SK-N-SH treated with all-trans-retinoic acid at 6 μM for 48 hours (cell line): ENCODE measurements at regions not wholly inside any gene's neighbourhood (a gene's known extent, or its start where the extent isn't known, plus 50 kb on each side); places are given as distances from the start of the nearest gene placed in this dataset.

Experiments
- ARNTL ChIP-seq: fragments of 450-650 bp; formaldehyde crosslinking; IDR thresholded peaks from 2 replicates; pipeline ENCODE4 v1.5.0; 2020; ENCODE audit warnings: low read depth, mild to moderate bottlenecking, moderate library complexity, borderline replicate concordance
- BACH2 ChIP-seq: fragments of 250-450 bp; sonication (Bioruptor Pico); IDR thresholded peaks from 2 replicates; pipeline ENCODE4 v1.9.0; 2021; ENCODE audit warnings: mild to moderate bottlenecking, borderline replicate concordance
- CSDC2 ChIP-seq: fragments of 250-450 bp; sonication (Bioruptor Pico); IDR thresholded peaks from 2 replicates; pipeline ENCODE4 v1.5.0; 2020; ENCODE audit warnings: mild to moderate bottlenecking, moderate library complexity
- ESRRG ChIP-seq: fragments of 250-450 bp; sonication (Bioruptor Pico); IDR thresholded peaks from 2 replicates; pipeline ENCODE4 v1.6.1; 2021; ENCODE audit warnings: mild to moderate bottlenecking
- GLIS3 ChIP-seq: fragments of 250-450 bp; sonication (Bioruptor Pico); IDR thresholded peaks from 2 replicates; pipeline ENCODE4 v1.5.0; 2020; ENCODE audit warnings: mild to moderate bottlenecking, moderate library complexity
- ZFP30 ChIP-seq: fragments of 450-650 bp; formaldehyde crosslinking; IDR thresholded peaks from 2 replicates; pipeline ENCODE4 v1.5.0; 2022; ENCODE audit warnings: mild to moderate bottlenecking, moderate library complexity
- TF ChIP-seq, protein P1 (sequence below): fragments of 250-450 bp; sonication (Bioruptor Pico); IDR thresholded peaks from 2 replicates; pipeline ENCODE4 v1.5.1; 2021; ENCODE audit warnings: mild to moderate bottlenecking, moderate library complexity
- TF ChIP-seq, protein P2 (sequence below): fragments of 250-450 bp; sonication (Bioruptor Pico); IDR thresholded peaks from 2 replicates; pipeline ENCODE4 v1.8.0; 2020; ENCODE audit warnings: mild to moderate bottlenecking, moderate library complexity, borderline replicate concordance
- TF ChIP-seq, protein P3 (sequence below): fragments of 250-450 bp; sonication (Bioruptor Pico); IDR thresholded peaks from 2 replicates; pipeline ENCODE4 v1.5.0; 2020; ENCODE audit warnings: mild to moderate bottlenecking, moderate library complexity

DNA sequence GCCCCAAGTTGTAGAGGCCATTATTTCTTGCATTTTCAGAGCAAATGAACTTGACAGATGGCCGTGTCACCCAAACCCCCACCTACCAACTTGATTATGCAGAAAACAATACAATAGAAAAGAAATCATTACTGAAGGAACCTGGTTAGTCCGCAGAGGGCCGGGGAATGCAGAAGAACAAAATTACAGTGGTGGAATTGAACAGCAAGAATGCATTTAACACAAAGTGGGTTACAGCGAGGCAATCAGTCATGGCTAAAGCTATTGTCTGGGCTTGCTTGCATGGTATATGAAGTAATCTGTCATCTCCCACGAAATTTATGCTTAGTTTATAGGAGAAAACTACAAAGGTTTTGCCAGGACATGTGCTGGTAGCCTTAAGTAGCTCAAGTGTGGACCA lies 238.3 kb upstream of the IRX1 start:
- TF ChIP-seq, protein P1, sequence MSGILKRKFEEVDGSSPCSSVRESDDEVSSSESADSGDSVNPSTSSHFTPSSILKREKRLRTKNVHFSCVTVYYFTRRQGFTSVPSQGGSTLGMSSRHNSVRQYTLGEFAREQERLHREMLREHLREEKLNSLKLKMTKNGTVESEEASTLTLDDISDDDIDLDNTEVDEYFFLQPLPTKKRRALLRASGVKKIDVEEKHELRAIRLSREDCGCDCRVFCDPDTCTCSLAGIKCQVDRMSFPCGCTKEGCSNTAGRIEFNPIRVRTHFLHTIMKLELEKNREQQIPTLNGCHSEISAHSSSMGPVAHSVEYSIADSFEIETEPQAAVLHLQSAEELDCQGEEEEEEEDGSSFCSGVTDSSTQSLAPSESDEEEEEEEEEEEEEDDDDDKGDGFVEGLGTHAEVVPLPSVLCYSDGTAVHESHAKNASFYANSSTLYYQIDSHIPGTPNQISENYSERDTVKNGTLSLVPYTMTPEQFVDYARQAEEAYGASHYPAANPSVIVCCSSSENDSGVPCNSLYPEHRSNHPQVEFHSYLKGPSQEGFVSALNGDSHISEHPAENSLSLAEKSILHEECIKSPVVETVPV (CRISPR knock-in tag): no peak
- no peak for TF ChIP-seq ZFP30 (CRISPR knock-in tag)
- TF ChIP-seq, protein P2, sequence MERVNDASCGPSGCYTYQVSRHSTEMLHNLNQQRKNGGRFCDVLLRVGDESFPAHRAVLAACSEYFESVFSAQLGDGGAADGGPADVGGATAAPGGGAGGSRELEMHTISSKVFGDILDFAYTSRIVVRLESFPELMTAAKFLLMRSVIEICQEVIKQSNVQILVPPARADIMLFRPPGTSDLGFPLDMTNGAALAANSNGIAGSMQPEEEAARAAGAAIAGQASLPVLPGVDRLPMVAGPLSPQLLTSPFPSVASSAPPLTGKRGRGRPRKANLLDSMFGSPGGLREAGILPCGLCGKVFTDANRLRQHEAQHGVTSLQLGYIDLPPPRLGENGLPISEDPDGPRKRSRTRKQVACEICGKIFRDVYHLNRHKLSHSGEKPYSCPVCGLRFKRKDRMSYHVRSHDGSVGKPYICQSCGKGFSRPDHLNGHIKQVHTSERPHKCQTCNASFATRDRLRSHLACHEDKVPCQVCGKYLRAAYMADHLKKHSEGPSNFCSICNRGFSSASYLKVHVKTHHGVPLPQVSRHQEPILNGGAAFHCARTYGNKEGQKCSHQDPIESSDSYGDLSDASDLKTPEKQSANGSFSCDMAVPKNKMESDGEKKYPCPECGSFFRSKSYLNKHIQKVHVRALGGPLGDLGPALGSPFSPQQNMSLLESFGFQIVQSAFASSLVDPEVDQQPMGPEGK: no peak
- TF ChIP-seq CSDC2 (CRISPR knock-in tag): no peak
- TF ChIP-seq, protein P3, sequence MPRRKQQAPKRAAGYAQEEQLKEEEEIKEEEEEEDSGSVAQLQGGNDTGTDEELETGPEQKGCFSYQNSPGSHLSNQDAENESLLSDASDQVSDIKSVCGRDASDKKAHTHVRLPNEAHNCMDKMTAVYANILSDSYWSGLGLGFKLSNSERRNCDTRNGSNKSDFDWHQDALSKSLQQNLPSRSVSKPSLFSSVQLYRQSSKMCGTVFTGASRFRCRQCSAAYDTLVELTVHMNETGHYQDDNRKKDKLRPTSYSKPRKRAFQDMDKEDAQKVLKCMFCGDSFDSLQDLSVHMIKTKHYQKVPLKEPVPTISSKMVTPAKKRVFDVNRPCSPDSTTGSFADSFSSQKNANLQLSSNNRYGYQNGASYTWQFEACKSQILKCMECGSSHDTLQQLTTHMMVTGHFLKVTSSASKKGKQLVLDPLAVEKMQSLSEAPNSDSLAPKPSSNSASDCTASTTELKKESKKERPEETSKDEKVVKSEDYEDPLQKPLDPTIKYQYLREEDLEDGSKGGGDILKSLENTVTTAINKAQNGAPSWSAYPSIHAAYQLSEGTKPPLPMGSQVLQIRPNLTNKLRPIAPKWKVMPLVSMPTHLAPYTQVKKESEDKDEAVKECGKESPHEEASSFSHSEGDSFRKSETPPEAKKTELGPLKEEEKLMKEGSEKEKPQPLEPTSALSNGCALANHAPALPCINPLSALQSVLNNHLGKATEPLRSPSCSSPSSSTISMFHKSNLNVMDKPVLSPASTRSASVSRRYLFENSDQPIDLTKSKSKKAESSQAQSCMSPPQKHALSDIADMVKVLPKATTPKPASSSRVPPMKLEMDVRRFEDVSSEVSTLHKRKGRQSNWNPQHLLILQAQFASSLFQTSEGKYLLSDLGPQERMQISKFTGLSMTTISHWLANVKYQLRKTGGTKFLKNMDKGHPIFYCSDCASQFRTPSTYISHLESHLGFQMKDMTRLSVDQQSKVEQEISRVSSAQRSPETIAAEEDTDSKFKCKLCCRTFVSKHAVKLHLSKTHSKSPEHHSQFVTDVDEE (CRISPR knock-in tag): no peak
- no peak for TF ChIP-seq GLIS3
- no peak for TF ChIP-seq ESRRG (CRISPR knock-in tag)
- no peak for TF ChIP-seq BACH2 (CRISPR knock-in tag)
- TF ChIP-seq ARNTL (CRISPR knock-in tag): no peak
